ENCODE measurements at regions not wholly inside any gene's neighbourhood (a gene's known extent, or its start where the extent isn't known, plus 50 kb on each side); places are given as distances from the start of the nearest gene placed in this dataset.

DNA sequence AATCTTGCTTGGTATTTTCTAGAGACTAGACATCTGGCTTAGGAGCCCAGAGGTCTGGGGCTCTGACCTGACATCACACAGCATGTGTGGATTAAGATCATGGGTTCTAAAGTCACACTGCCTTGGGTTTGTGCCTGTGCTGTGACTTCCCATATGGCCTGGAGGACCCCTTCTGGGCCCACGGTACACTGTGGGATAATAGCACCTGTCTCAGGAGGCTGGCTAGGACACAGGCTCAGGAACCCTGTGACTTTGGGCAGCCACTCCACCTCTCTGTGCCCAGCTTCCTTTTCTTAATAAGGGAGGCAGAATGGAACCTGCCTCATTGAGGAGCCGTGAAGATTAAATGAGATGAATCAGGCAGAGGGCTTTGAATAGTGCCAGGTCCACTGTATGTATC is 99.2 kb upstream of the B3GAT1 start:
- WGBS (ENCODE audit: extremely low coverage, insufficient read length, low lambda C conversion rate) = no CpG with 5 or more reads among the region's 2 CpGs
- H2AFZ ChIP-seq (ENCODE audit: low read length) = no peak overlapping the region
- H4K8ac ChIP-seq (replicated peaks; ENCODE audit: insufficient read length, low read depth, low read length) = no peak overlapping the region
- H3K9me3 Mint-ChIP-seq = no peaks in the 10 kb centered on the region
- H3K4ac ChIP-seq (ENCODE audit: low read depth, low read length) = no peak overlapping the region
- no peaks in the 10 kb centered on the region for H3K9me3 ChIP-seq (ENCODE audit: control insufficient read depth, low read depth, low read length)
- no peak overlapping the region for H4K91ac ChIP-seq (ENCODE audit: insufficient read length, low read depth, low read length)
- no peak overlapping the region for H3K4me3 Mint-ChIP-seq
- no peak overlapping the region for H3K18ac ChIP-seq (ENCODE audit: insufficient read length, low read depth, low read length)
- H3K79me1 ChIP-seq (ENCODE audit: insufficient read depth, low read depth, low read length, poor library complexity, severe bottlenecking) = no peaks in the 10 kb centered on the region
- no peak overlapping the region for H3K27ac ChIP-seq (ENCODE audit: insufficient read length, low read depth, low read length)
- no peak overlapping the region for H2BK120ac ChIP-seq (ENCODE audit: low read depth, low read length, poor library complexity, severe bottlenecking)
- no peak overlapping the region for H3K27ac Mint-ChIP-seq
- H3T11ph ChIP-seq (ENCODE audit: low read length) = no peak overlapping the region
- no peak overlapping the region for H2BK12ac ChIP-seq (ENCODE audit: insufficient read length, low read depth, low read length)
- H3K27me3 Mint-ChIP-seq (ENCODE audit: low read depth) = peaks cover 27% of the 10 kb centered on the region
- no peak overlapping the region for H4K5ac ChIP-seq (ENCODE audit: insufficient read length, low read depth, low read length)
- H3K36me3 Mint-ChIP-seq (ENCODE audit: insufficient read depth in 1 of 3, low read depth in 3 of 3) = no peaks in the 10 kb centered on the region; a peak in 1 of 7 replicates
- H2AK5ac ChIP-seq (ENCODE audit: insufficient read length, low read length) = no peak overlapping the region
- H3K9ac ChIP-seq (ENCODE audit: extremely low read depth, insufficient read length, low read length) = no peak overlapping the region
- H3K4me1 ChIP-seq (ENCODE audit: insufficient read depth, low read length) = no peaks in the 10 kb centered on the region
- H3K14ac ChIP-seq (ENCODE audit: insufficient read depth, low read length) = no peak overlapping the region
- no peak overlapping the region for H2BK5ac ChIP-seq (ENCODE audit: insufficient read length, low read length)
- no peak overlapping the region for H2BK20ac ChIP-seq (ENCODE audit: low read depth, low read length, poor library complexity, severe bottlenecking)
- no peak overlapping the region for H3K23ac ChIP-seq (ENCODE audit: insufficient read length, low read depth, low read length)
- no peak overlapping the region for H2BK15ac ChIP-seq (ENCODE audit: low read depth, low read length)
- no peaks in the 10 kb centered on the region for H3K79me2 ChIP-seq (ENCODE audit: insufficient read depth, low read length)
- H3K4me2 ChIP-seq (ENCODE audit: insufficient read depth, insufficient read length, low read length) = no peak overlapping the region
- no peaks in the 10 kb centered on the region for H3K23me2 ChIP-seq (ENCODE audit: insufficient read length, low read depth, low read length, poor library complexity, severe bottlenecking)
- no peak overlapping the region for H3K56ac ChIP-seq (ENCODE audit: insufficient read length, low read depth, low read length)
- no peak for DNase-seq
- no peaks in the 10 kb centered on the region for H3K27me3 ChIP-seq (ENCODE audit: insufficient read depth, low read length)
- TF ChIP-seq, protein P1, sequence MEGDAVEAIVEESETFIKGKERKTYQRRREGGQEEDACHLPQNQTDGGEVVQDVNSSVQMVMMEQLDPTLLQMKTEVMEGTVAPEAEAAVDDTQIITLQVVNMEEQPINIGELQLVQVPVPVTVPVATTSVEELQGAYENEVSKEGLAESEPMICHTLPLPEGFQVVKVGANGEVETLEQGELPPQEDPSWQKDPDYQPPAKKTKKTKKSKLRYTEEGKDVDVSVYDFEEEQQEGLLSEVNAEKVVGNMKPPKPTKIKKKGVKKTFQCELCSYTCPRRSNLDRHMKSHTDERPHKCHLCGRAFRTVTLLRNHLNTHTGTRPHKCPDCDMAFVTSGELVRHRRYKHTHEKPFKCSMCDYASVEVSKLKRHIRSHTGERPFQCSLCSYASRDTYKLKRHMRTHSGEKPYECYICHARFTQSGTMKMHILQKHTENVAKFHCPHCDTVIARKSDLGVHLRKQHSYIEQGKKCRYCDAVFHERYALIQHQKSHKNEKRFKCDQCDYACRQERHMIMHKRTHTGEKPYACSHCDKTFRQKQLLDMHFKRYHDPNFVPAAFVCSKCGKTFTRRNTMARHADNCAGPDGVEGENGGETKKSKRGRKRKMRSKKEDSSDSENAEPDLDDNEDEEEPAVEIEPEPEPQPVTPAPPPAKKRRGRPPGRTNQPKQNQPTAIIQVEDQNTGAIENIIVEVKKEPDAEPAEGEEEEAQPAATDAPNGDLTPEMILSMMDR (conservative IDR thresholded peaks at IDR 0.05) = no peak
- H3K4me1 Mint-ChIP-seq = peaks cover 8% of the 10 kb centered on the region in 2 experiments
- no peaks in the 10 kb centered on the region for H4K20me1 ChIP-seq (ENCODE audit: control insufficient read depth, insufficient read depth, insufficient read length)
